MM.1S (cell line): ENCODE measurements at regions not wholly inside any gene's neighbourhood (a gene's known extent, or its start where the extent isn't known, plus 50 kb on each side); places are given as distances from the start of the nearest gene placed in this dataset.

Experiments
- DNase-seq: peaks from one replicate; pipeline ENCODE4 v3.0.0-alpha.2; 2015
- H2AFZ ChIP-seq: fragments of 300-600 bp; sonication (generic); 2 replicates; pipeline ENCODE4 v1.6.0; 2016; ENCODE audit warnings: antibody characterized with exemption, low read length
- H3F3A ChIP-seq: fragments of 300-600 bp; sonication (generic); 2 replicates; pipeline ENCODE4 v1.6.1; 2016; ENCODE audit warnings: mild to moderate bottlenecking, antibody characterized with exemption, low read length, moderate library complexity, mixed read lengths; ENCODE audit not compliant: insufficient read depth
- H3K27ac ChIP-seq: fragments of 300-600 bp; sonication (generic); 2 replicates; pipeline ENCODE4 v1.5.1; 2016; ENCODE audit warnings: mild to moderate bottlenecking, low read length
- H3K27me3 ChIP-seq: fragments of 300-600 bp; sonication (generic); replicated peaks from 2 replicates; pipeline ENCODE4 v1.6.0; 2016; ENCODE audit warnings: low read length; ENCODE audit not compliant: insufficient read depth
- H3K36me3 ChIP-seq: fragments of 300-600 bp; sonication (generic); replicated peaks from 2 replicates; pipeline ENCODE4 v1.6.1; 2016; ENCODE audit warnings: mild to moderate bottlenecking, low read length, mixed read lengths; ENCODE audit not compliant: insufficient read depth
- H3K4me1 ChIP-seq: fragments of 300-600 bp; sonication (generic); 2 replicates; pipeline ENCODE4 v1.6.1; 2016; ENCODE audit warnings: low read length, mixed read lengths
- H3K4me2 ChIP-seq: fragments of 300-600 bp; sonication (generic); 2 replicates; pipeline ENCODE4 v1.6.0; 2016; ENCODE audit warnings: low read depth, low read length
- H3K4me3 ChIP-seq: fragments of 300-600 bp; sonication (generic); 2 replicates; pipeline ENCODE4 v1.5.1; 2016; ENCODE audit warnings: low read length, mixed read lengths
- H3K79me2 ChIP-seq: fragments of 300-600 bp; sonication (generic); 2 replicates; pipeline ENCODE4 v1.6.1; 2016; ENCODE audit warnings: mixed run types, low read length, mixed read lengths
- H3K9ac ChIP-seq: fragments of 300-600 bp; sonication (generic); 2 replicates; pipeline ENCODE4 v1.6.1; 2016; ENCODE audit warnings: low read length, mixed read lengths
- H3K9me2 ChIP-seq: fragments of 300-600 bp; sonication (generic); replicated peaks from 2 replicates; pipeline ENCODE4 v1.6.1; 2016; ENCODE audit warnings: mild to moderate bottlenecking, low read length, mixed read lengths; ENCODE audit not compliant: insufficient read depth
- H3K9me3 ChIP-seq: fragments of 300-600 bp; sonication (generic); replicated peaks from 2 replicates; pipeline ENCODE4 v1.6.1; 2016; ENCODE audit warnings: mild to moderate bottlenecking, low read length, mixed read lengths; ENCODE audit not compliant: insufficient read depth
- H4K20me1 ChIP-seq: fragments of 300-600 bp; sonication (generic); 2 replicates; pipeline ENCODE4 v1.6.1; 2016; ENCODE audit warnings: mild to moderate bottlenecking, low read length, moderate library complexity, mixed read lengths; ENCODE audit not compliant: insufficient read depth
- EZH2 ChIP-seq: fragments of 300-600 bp; sonication (generic); optimal IDR thresholded peaks from 2 replicates; pipeline ENCODE3; 2017; ENCODE audit warnings: low read depth, mild to moderate bottlenecking, antibody characterized with exemption, low read length, mixed read lengths
- EZH2phosphoT487 ChIP-seq: fragments of 300-600 bp; sonication (generic); IDR thresholded peaks from 2 replicates; pipeline ENCODE4 v1.6.1; 2018; ENCODE audit warnings: antibody characterized with exemption, low read length
- TF ChIP-seq, protein P1 (sequence below): fragments of 300-600 bp; sonication (generic); IDR thresholded peaks from 2 replicates; pipeline ENCODE4 v1.5.1; 2016; ENCODE audit warnings: antibody characterized with exemption, low read length, mixed read lengths

DNA sequence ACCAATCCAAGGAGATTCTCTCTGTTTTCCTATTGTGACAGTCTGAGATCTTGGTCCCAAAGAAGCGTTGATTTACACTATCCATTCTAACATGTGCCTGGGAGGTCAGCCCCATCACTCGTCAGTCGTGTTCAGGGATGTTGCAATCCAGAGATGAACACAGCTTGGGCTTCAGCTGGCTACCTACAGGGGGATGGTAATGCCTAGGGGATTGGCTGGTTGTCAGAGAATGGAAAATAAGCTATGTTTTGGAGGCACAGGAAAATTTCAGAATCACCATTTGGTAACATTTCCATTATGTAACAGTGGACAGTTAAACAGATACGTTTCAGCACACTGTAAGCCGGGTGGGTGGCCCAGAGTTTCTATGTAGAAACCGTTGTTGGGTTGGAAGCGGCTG, 147.1 kb upstream of the RALGAPA2 start:
- DNase-seq: no peak
- H3K4me1 ChIP-seq: no peaks in the 10 kb centered on the region
- no peak overlapping the region for H2AFZ ChIP-seq
- H3K4me2 ChIP-seq: no peak overlapping the region
- no peaks in the 10 kb centered on the region for H3F3A ChIP-seq
- no peak overlapping the region for H3K9ac ChIP-seq
- H3K9me2 ChIP-seq: no peaks in the 10 kb centered on the region
- TF ChIP-seq EZH2 (no peak), EZH2phosphoT487 (no peak)
- TF ChIP-seq, protein P1, sequence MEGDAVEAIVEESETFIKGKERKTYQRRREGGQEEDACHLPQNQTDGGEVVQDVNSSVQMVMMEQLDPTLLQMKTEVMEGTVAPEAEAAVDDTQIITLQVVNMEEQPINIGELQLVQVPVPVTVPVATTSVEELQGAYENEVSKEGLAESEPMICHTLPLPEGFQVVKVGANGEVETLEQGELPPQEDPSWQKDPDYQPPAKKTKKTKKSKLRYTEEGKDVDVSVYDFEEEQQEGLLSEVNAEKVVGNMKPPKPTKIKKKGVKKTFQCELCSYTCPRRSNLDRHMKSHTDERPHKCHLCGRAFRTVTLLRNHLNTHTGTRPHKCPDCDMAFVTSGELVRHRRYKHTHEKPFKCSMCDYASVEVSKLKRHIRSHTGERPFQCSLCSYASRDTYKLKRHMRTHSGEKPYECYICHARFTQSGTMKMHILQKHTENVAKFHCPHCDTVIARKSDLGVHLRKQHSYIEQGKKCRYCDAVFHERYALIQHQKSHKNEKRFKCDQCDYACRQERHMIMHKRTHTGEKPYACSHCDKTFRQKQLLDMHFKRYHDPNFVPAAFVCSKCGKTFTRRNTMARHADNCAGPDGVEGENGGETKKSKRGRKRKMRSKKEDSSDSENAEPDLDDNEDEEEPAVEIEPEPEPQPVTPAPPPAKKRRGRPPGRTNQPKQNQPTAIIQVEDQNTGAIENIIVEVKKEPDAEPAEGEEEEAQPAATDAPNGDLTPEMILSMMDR: no peak
- no peaks in the 10 kb centered on the region for H3K27me3 ChIP-seq
- no peaks in the 10 kb centered on the region for H3K79me2 ChIP-seq
- no peak overlapping the region for H3K4me3 ChIP-seq
- H3K36me3 ChIP-seq: no peaks in the 10 kb centered on the region
- no peaks in the 10 kb centered on the region for H4K20me1 ChIP-seq
- H3K9me3 ChIP-seq: no peaks in the 10 kb centered on the region
- H3K27ac ChIP-seq: no peak overlapping the region

DNA sequence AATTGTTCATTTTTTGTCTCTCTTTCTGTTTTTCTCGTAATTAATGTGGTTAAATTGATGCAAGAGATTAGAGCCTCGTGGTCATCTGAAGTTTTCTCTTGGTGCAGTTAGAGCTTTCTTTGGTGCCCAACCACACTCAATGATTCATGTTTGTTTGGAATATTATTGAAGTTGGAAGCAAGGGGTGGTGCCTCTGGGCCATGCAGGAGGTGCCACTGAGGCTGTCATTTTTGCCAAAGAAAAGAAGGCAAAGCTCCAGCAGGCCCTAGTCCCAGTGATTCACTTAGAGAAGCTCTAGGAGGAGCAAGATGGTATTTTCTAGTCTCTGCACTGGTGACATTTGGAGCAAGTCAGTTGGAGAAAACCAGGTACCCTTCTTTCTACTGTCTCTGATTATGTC, 144.5 kb upstream of the RALGAPA2 start:
- Histone ChIP-seq H3K9ac (no peak overlapping the region), H3K36me3 (no peaks in the 10 kb centered on the region), H3K27me3 (no peaks in the 10 kb centered on the region), H4K20me1 (no peaks in the 10 kb centered on the region), H3K79me2 (no peaks in the 10 kb centered on the region), H3K4me3 (no peak overlapping the region), H2AFZ (no peak overlapping the region), H3K9me3 (no peaks in the 10 kb centered on the region), H3F3A (no peaks in the 10 kb centered on the region), H3K9me2 (no peaks in the 10 kb centered on the region), H3K4me2 (no peak overlapping the region), H3K27ac (no peak overlapping the region), H3K4me1 (no peaks in the 10 kb centered on the region)
- TF ChIP-seq EZH2phosphoT487 (no peak), EZH2 (no peak)
- TF ChIP-seq, protein P1: no peak
- DNase-seq: no peak

DNA sequence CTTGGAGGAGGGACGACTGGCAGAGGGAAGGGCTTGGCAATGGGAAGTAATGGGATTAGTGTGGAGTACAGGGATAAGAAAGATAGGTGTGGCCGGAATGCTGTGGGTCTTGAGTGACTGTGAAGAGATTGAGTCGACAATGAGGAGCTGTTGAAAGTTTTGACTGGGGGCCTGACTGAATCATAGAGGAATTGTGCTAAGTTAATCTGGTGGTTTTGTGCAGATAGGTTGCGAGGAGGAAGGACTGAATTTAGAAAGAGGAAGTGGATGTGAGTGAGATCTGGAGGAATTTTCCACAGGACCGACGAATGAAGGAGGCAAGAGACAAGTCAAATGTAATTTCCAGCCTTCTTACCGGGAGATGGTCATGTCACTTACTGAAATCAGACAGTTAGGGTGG, 143.9 kb upstream of the RALGAPA2 start:
- H3F3A ChIP-seq: no peaks in the 10 kb centered on the region
- no peaks in the 10 kb centered on the region for H3K36me3 ChIP-seq
- no peaks in the 10 kb centered on the region for H4K20me1 ChIP-seq
- no peak overlapping the region for H2AFZ ChIP-seq
- no peak overlapping the region for H3K9ac ChIP-seq
- H3K4me1 ChIP-seq: no peaks in the 10 kb centered on the region
- no peak overlapping the region for H3K27ac ChIP-seq
- H3K9me3 ChIP-seq: no peaks in the 10 kb centered on the region
- H3K9me2 ChIP-seq: no peaks in the 10 kb centered on the region
- DNase-seq: no peak
- H3K4me3 ChIP-seq: no peak overlapping the region
- no peaks in the 10 kb centered on the region for H3K79me2 ChIP-seq
- no peaks in the 10 kb centered on the region for H3K27me3 ChIP-seq
- no peak overlapping the region for H3K4me2 ChIP-seq
- no peak for TF ChIP-seq EZH2phosphoT487
- TF ChIP-seq, protein P1: no peak
- no peak for TF ChIP-seq EZH2
